H1 (cell line): ENCODE measurements at regions not wholly inside any gene's neighbourhood (a gene's known extent, or its start where the extent isn't known, plus 50 kb on each side); places are given as distances from the start of the nearest gene placed in this dataset.

Experiments used
- POU5F1 ChIP-seq: IDR thresholded peaks from 2 replicates; pipeline ENCODE4 v1.6.1; 2011; ENCODE audit warnings: low read depth, mild to moderate bottlenecking, low read length, moderate library complexity

DNA sequence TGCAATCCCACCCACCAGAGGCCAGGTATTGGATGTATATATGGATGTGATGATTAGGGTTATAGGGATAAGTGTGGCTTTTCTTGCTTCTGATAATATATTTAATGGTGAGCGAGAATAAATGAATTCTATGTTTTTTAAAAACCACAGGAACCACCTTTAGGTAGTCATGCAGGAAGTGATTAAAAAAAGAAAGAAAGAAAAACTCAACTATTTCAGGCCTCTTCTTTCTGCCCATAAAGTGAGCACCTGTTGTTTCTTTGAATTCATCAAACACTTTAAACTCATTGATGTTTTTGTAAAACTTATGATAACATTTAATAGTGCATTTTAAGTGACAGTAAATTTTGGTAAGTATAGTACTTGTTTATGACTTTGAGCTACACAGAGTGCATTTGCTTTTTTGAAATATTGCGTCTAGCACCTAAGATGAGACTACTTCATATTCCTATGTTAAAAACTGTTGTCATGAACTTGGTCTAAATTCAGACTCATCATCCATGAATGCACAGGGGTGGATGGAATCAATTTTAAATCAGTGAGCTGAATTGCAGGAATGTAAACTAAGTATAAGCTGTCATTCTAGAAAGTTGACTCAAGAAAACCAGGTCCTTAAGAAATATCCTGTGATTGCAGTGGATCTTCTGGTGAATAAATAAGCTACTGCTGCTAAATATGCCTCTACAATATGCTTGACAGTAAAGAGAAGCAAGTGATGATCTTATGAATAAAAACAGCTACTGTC is 764.4 kb upstream of the NECTIN3 start (continued):
- no peak for TF ChIP-seq POU5F1
